Heart left ventricle (tissue), 16 donors: ENCODE measurements at regions not wholly inside any gene's neighbourhood (a gene's known extent, or its start where the extent isn't known, plus 50 kb on each side); places are given as distances from the start of the nearest gene placed in this dataset.

ENCODE experiments used
- ATAC-seq, 4 donors: fragments of 200-7000 bp; cut with Tn5 transposase; one replicate each; pipeline ENCODE4 v1.9.1; 2020 to 2022; ENCODE audit warnings: moderate library complexity in 4 of 4, mild to moderate bottlenecking in 3 of 4, moderate number of reproducible peaks in 1 of 4
- DNase-seq, 5 donors: peaks; one replicate each; pipeline ENCODE4 v3.0.0-alpha.2; 2020
- H3K27ac ChIP-seq, 12 donors: fragments of 200-600 bp; sonication (generic) in 4 of 12; one replicate each; pipeline versions ENCODE4 v1.5.0 to v1.8.0; 2016 to 2022; ENCODE audit warnings: mild to moderate bottlenecking in 2 of 12
- H3K27me3 ChIP-seq, 9 donors: fragments of 200-600 bp; sonication (generic) in 2 of 9; one replicate each; pipeline versions ENCODE4 v1.5.1 to v1.8.0; 2016 to 2022; ENCODE audit warnings: mild to moderate bottlenecking in 3 of 9
- H3K36me3 ChIP-seq, 9 donors: fragments of 200-600 bp; sonication (generic) in 2 of 9; one replicate each; pipeline versions ENCODE4 v1.5.0 to v1.8.0; 2018 to 2022; ENCODE audit warnings: mild to moderate bottlenecking in 2 of 9
- H3K4me1 ChIP-seq, 12 donors: fragments of 200-600 bp; sonication (generic) in 4 of 12; one replicate each; pipeline versions ENCODE4 v1.5.0 to v1.8.0; 2016 to 2022; ENCODE audit warnings: mild to moderate bottlenecking in 3 of 12
- H3K4me3 ChIP-seq, 12 donors: fragments of 200-600 bp; sonication (generic) in 4 of 12; one replicate each; pipeline versions ENCODE4 v1.5.0 to v1.8.0; 2017 to 2022; ENCODE audit warnings: mild to moderate bottlenecking in 9 of 12, moderate library complexity in 4 of 12
- H3K9me3 ChIP-seq, 12 donors: fragments of 200-600 bp; sonication (generic) in 4 of 12; one replicate each; pipeline versions ENCODE4 v1.5.0 to v1.8.0; 2016 to 2022; ENCODE audit warnings: mild to moderate bottlenecking in 1 of 12
- POLR2A ChIP-seq, 2 donors: fragments of 450-650 bp; IDR thresholded peaks; one replicate each; pipeline ENCODE4 v1.6.1; 2017; ENCODE audit warnings: antibody characterized with exemption in 2 of 2, mild to moderate bottlenecking in 2 of 2, moderate library complexity in 2 of 2
- WGBS, 4 donors: extraction: QIAGEN DNeasy Blood & Tissue Kit in 2 of 4; methylation state at CpG; one replicate each; pipeline versions ENCODE4 v1.1.5 to v1.1.7; 2013 to 2018; 5-methylcytosine and 5-hydroxymethylcytosine counted together
- intact Hi-C, 10 donors: fragments of 100-400 bp; cut with DNase I; formaldehyde crosslinking; loops; one replicate each; pipeline versions ENCODE4 v1.11.1 to v1.14.2; 2022
- TF ChIP-seq, protein P1 (sequence below), 12 donors: fragments of 200-600 bp; sonication (generic) in 4 of 12; IDR thresholded peaks; one replicate each; pipeline versions ENCODE4 v1.5.0 to v1.8.0; 2018 to 2022; ENCODE audit warnings: antibody characterized with exemption in 12 of 12, mild to moderate bottlenecking in 5 of 12
- donor health status: ischemic (EF 13 %, LVEDD 7.1; RV severe dilation, severe dysfunction).
- donor health status: healthy with polysubstance abuse.
- donor health status: DM: no; HTN: yes; CAD: no.
- donor health status: DM: no; HTN: no; CAD: no.
- donor health status: ischemic (EF 25% LVEDD 6.9; RV normal size, moderate dysfunction).
- donor health status: ischemic (EF 25% LVEDD 5.7; RV mildly dilated, moderate dysfunction).
- donor health status: healthy.
- donor health status: DM: yes; HTN: yes; CAD: no.
- donor health status: ischemic (EF 35%, LVEDD 5.7; RV mildly dilated, moderate dysfunction).
- donor health status: nonischemic (EF 11% LVEDD 7.7; RV severe dilation, severe dysfunction).
- donor health status: DM: yes; HTN: yes; CAD: no.
- donor health status: PGD.
- donor health status: ischemic (EF 29% LVEDD 5.4; RV normal size, mild dysfunction).
- donor health status: nonischemic (EF 23%, LVEDD 6.1; RV moderate dilation, normal function).

GRCh38 chr21:29406385-29406784, 107.7 kb downstream of the BACH1 start:
- Histone ChIP-seq H3K9me3 (peaks cover 0 to 10% (median 0%) of the 10 kb centered on the region in 12 donors), H3K36me3 (no peaks in the 10 kb centered on the region), H3K27ac (no peak overlapping the region), H3K4me1 (no peaks in the 10 kb centered on the region), H3K4me3 (no peak overlapping the region), H3K27me3 (no peaks in the 10 kb centered on the region)
- DNase-seq (no peak), ATAC-seq (no peak)
- intact Hi-C loops, result no loop called here
- TF ChIP-seq, protein P1, sequence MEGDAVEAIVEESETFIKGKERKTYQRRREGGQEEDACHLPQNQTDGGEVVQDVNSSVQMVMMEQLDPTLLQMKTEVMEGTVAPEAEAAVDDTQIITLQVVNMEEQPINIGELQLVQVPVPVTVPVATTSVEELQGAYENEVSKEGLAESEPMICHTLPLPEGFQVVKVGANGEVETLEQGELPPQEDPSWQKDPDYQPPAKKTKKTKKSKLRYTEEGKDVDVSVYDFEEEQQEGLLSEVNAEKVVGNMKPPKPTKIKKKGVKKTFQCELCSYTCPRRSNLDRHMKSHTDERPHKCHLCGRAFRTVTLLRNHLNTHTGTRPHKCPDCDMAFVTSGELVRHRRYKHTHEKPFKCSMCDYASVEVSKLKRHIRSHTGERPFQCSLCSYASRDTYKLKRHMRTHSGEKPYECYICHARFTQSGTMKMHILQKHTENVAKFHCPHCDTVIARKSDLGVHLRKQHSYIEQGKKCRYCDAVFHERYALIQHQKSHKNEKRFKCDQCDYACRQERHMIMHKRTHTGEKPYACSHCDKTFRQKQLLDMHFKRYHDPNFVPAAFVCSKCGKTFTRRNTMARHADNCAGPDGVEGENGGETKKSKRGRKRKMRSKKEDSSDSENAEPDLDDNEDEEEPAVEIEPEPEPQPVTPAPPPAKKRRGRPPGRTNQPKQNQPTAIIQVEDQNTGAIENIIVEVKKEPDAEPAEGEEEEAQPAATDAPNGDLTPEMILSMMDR (IDR thresholded peaks at IDR 0.05), result no peak
- no peak for TF ChIP-seq POLR2A (IDR thresholded peaks at IDR 0.05)

- H3K9me3 ChIP-seq, result peaks cover 0 to 10% (median 0%) of the 10 kb centered on the region in 12 donors
- no peaks in the 10 kb centered on the region for H3K36me3 ChIP-seq
- DNase-seq (no peak), ATAC-seq (no peak)
- H3K27me3 ChIP-seq, result no peaks in the 10 kb centered on the region
- TF ChIP-seq, protein P1 (IDR thresholded peaks at IDR 0.05), result no peak
- no peak overlapping the region for H3K4me3 ChIP-seq
- no peaks in the 10 kb centered on the region for H3K4me1 ChIP-seq
- intact Hi-C loops, result no loop called here
- H3K27ac ChIP-seq, result no peak overlapping the region
- 94 to 100% (median 97%) methylated on average over 2 of the region's 2 CpGs for WGBS, 4 donors
Observed at GRCh38 chr21:29407571-29407970, 108.8 kb downstream of the BACH1 start.

GRCh38 chr21:29413683-29414082, 115.0 kb downstream of the BACH1 start:
- Histone ChIP-seq H3K4me1 (no peaks in the 10 kb centered on the region), H3K27me3 (no peaks in the 10 kb centered on the region), H3K27ac (no peak overlapping the region), H3K4me3 (no peak overlapping the region), H3K9me3 (no peaks in the 10 kb centered on the region), H3K36me3 (no peaks in the 10 kb centered on the region)
- ATAC-seq (no peak), DNase-seq (no peak)
- TF ChIP-seq, protein P1 (IDR thresholded peaks at IDR 0.05), result no peak
- no peak for TF ChIP-seq POLR2A (IDR thresholded peaks at IDR 0.05)
- WGBS, 4 donors, result 77 to 80% (median 79%) methylated on average over 3 of the region's 3 CpGs
- intact Hi-C loops, result no loop called here

GRCh38 chr21:29416268-29416667, 117.5 kb downstream of the BACH1 start:
- WGBS, 4 donors, result 91 to 96% (median 94%) methylated on average over 4 of the region's 4 CpGs
- H3K27ac ChIP-seq, result no peak overlapping the region
- no peak for TF ChIP-seq POLR2A (IDR thresholded peaks at IDR 0.05)
- ATAC-seq (no peak), DNase-seq (no peak)
- intact Hi-C loops, result no loop called here
- no peaks in the 10 kb centered on the region for H3K4me1 ChIP-seq
- H3K36me3 ChIP-seq, result no peaks in the 10 kb centered on the region
- H3K9me3 ChIP-seq, result no peaks in the 10 kb centered on the region
- H3K4me3 ChIP-seq, result no peak overlapping the region
- H3K27me3 ChIP-seq, result no peaks in the 10 kb centered on the region

DNA sequence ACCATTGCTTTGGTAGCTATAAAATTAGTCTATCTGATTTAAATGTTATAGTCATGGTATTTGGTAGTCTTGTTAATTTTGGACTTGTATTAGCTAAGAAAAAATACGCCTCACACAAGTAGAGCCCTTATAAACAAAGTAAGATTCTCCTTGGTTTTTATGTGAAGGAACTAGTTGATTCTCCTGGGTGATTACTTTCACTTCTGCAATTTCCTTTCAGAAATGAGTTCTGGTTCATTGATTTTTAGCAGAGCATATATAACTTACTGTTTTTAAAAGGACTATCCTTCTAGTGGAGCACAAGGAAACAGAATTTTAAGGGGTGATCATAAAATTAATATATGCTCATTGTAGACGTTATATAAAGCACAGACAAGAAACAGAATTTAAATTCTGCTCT, 120.1 kb downstream of the BACH1 start:
- Histone ChIP-seq H3K4me1 (no peaks in the 10 kb centered on the region), H3K9me3 (no peaks in the 10 kb centered on the region), H3K4me3 (no peak overlapping the region), H3K27me3 (no peaks in the 10 kb centered on the region), H3K27ac (no peak overlapping the region), H3K36me3 (no peaks in the 10 kb centered on the region)
- no peak for ATAC-seq
- TF ChIP-seq, protein P1 (IDR thresholded peaks at IDR 0.05), result no peak
- no peak for TF ChIP-seq POLR2A (IDR thresholded peaks at IDR 0.05)
- 88 to 90% (median 89%) methylated on average over 2 of the region's 2 CpGs for WGBS, 4 donors
- intact Hi-C loops, result loop anchor here in 1 of 10 donors (2.0 kb wide), 1 partner anchor 22 kb away; no protein-coding TSS in a partner anchor
- DNase-seq, result no peak
